Activated B cell treated with CpG ODN at 0.5 μM for 24 hours (primary cell): ENCODE measurements at regions not wholly inside any gene's neighbourhood (a gene's known extent, or its start where the extent isn't known, plus 50 kb on each side); places are given as distances from the start of the nearest gene placed in this dataset.
"Not testable (repeated sequence)": the region's sequence is repeated elsewhere in the genome, so short reads cannot be mapped to it uniquely, and the experiment has no call there.

Experiments used
- ATAC-seq: fragments of 200-7000 bp; cut with Tn5 transposase; one replicate; pipeline ENCODE4 v1.10.0; 2021; ENCODE audit warnings: low read depth, mild to moderate bottlenecking, moderate library complexity
- CTCF ChIA-PET: fragments of 350-600 bp; sonication (Branson Sonifier 250); formaldehyde crosslinking; loops from one replicate; lab custom pipeline; 2021; ENCODE audit warnings: antibody characterized with exemption; lab: Charles Lee
- POLR2A ChIA-PET: fragments of 350-600 bp; sonication (Branson Sonifier 250); formaldehyde crosslinking; loops from one replicate; lab custom pipeline; 2021; ENCODE audit warnings: antibody characterized with exemption; lab: Charles Lee
- DNase-seq: peaks from one replicate; pipeline ENCODE4 v3.0.0; 2022
- H3K27ac Mint-ChIP-seq: one replicate; pipeline ENCODE4 v1.8.0; 2020; ENCODE audit warnings: mixed read lengths
- H3K27me3 Mint-ChIP-seq: one replicate; pipeline ENCODE4 v1.8.0; 2021; ENCODE audit warnings: mixed read lengths
- H3K36me3 Mint-ChIP-seq: one replicate; pipeline ENCODE4 v1.8.0; 2021; ENCODE audit warnings: low read depth, mixed read lengths
- H3K4me1 Mint-ChIP-seq: one replicate; pipeline ENCODE4 v1.8.0; 2021; ENCODE audit warnings: mixed read lengths
- H3K4me3 Mint-ChIP-seq: one replicate; pipeline ENCODE4 v1.8.0; 2020; ENCODE audit warnings: mild to moderate bottlenecking, mixed read lengths
- H3K9me3 Mint-ChIP-seq: one replicate; pipeline ENCODE4 v1.8.0; 2020; ENCODE audit warnings: mixed read lengths
- CTCF ChIP-seq: fragments of 200-600 bp; IDR thresholded peaks from one replicate; pipeline ENCODE4 v1.8.0; 2022; ENCODE audit warnings: antibody characterized with exemption, mild to moderate bottlenecking
- intact Hi-C: fragments of 100-400 bp; cut with micrococcal nuclease; formaldehyde crosslinking; loops from one replicate; pipeline ENCODE4 v1.15.1; 2024

DNA sequence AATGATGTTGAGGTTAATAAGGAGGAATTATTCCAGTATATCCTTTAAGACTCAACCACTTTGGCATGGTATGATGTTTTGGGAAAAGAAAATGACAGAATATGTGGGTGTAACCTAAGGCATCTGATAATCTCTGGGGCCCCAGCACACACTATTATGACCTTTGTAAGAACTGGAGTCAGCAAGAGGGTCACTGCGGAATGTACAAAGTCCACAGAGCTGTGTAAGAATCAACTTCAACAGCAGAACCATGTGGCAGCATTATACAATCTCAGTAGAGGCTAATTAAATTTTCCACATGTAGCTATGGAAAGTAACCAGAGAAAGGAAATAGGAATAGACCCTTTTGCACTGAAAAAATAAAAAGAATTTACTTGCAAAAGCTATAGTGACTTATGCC is 445.1 kb upstream of the UBE2E3 start:
- ChIA-PET POLR2A (no interaction called here), CTCF (no interaction called here)
- no peaks in the 10 kb centered on the region for H3K36me3 Mint-ChIP-seq
- no peak overlapping the region for H3K27ac Mint-ChIP-seq
- no peaks in the 10 kb centered on the region for H3K4me1 Mint-ChIP-seq
- no peak overlapping the region for H3K4me3 Mint-ChIP-seq
- intact Hi-C loops: no loop called here
- no peaks in the 10 kb centered on the region for H3K9me3 Mint-ChIP-seq
- ATAC-seq (no peak), DNase-seq (no peak)
- H3K27me3 Mint-ChIP-seq: no peaks in the 10 kb centered on the region
- no peak for TF ChIP-seq CTCF

GRCh38 chr2:180531787-180532186 is 448.6 kb upstream of the UBE2E3 start:
- DNase-seq, POLR2A ChIA-PET, H3K27ac Mint-ChIP-seq, intact Hi-C loops, H3K4me1 Mint-ChIP-seq, H3K9me3 Mint-ChIP-seq, H3K27me3 Mint-ChIP-seq, H3K4me3 Mint-ChIP-seq, CTCF ChIA-PET, ATAC-seq, H3K36me3 Mint-ChIP-seq: not testable (repeated sequence)

GRCh38 chr2:180524499-180524898 is 455.9 kb upstream of the UBE2E3 start:
- no peaks in the 10 kb centered on the region for H3K4me1 Mint-ChIP-seq
- DNase-seq (no peak), ATAC-seq (no peak)
- H3K27me3 Mint-ChIP-seq: no peaks in the 10 kb centered on the region
- H3K4me3 Mint-ChIP-seq: no peak overlapping the region
- no peak for TF ChIP-seq CTCF
- H3K36me3 Mint-ChIP-seq: no peaks in the 10 kb centered on the region
- POLR2A ChIA-PET: no interaction called here
- no peak overlapping the region for H3K27ac Mint-ChIP-seq
- H3K9me3 Mint-ChIP-seq: no peaks in the 10 kb centered on the region
- intact Hi-C loops: no loop called here
- CTCF ChIA-PET: no interaction called here

- Mint-ChIP-seq H3K4me3 (no peak overlapping the region), H3K36me3 (no peaks in the 10 kb centered on the region), H3K27ac (no peak overlapping the region), H3K9me3 (no peaks in the 10 kb centered on the region), H3K27me3 (no peaks in the 10 kb centered on the region), H3K4me1 (no peaks in the 10 kb centered on the region)
- TF ChIP-seq CTCF: no peak
- intact Hi-C loops: no loop called here
- DNase-seq (no peak), ATAC-seq (no peak)
- ChIA-PET POLR2A (no interaction called here), CTCF (no interaction called here)
Observed at GRCh38 chr2:180523621-180524340, 456.6 kb upstream of the UBE2E3 start.

DNA sequence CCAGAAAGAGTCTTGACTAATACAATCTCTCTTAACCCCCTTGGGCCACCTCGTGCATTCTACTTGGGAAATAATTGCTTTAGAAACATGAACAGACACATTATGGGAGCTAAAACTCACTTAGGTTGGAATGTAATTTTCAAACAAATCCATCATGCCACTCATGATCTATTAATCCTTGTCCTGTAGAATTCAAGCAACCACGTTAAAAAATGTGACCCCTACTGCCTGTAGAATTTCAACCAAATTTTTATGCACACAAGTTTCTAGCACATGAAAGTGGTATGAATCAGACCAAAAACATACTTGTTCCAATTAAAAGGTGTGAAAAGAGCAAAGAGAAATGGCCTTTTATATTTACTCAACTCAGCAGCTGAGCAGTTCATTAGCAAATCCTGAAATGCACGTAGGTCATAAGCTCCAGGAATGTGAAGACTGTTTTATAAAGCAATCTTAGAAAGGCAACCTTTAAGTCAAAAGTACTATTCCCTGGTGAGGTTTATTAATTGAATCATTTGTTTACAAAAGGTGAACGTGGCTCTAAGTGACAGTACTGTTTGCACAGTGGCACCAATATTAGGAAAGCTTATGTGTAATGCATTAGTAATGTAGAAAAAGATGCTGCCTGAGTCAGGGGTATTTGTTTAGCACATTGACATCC is 459.4 kb upstream of the UBE2E3 start:
- no peak for ATAC-seq
- Mint-ChIP-seq H3K9me3 (no peaks in the 10 kb centered on the region), H3K4me3 (no peak overlapping the region), H3K36me3 (no peaks in the 10 kb centered on the region), H3K27me3 (no peaks in the 10 kb centered on the region), H3K27ac (no peak overlapping the region), H3K4me1 (peaks cover 3% of the 10 kb centered on the region)
- CTCF ChIA-PET: no interaction called here
- intact Hi-C loops: no loop called here
- no peak for DNase-seq
- POLR2A ChIA-PET: no interaction called here
- no peak for TF ChIP-seq CTCF
